Keratinocyte (primary cell): ENCODE measurements at regions not wholly inside any gene's neighbourhood (a gene's known extent, or its start where the extent isn't known, plus 50 kb on each side); places are given as distances from the start of the nearest gene placed in this dataset.

Source experiments
- EZH2 ChIP-seq: IDR thresholded peaks from one replicate; pipeline ENCODE4 v1.6.1; 2012; ENCODE audit warnings: inconsistent platforms, mild to moderate bottlenecking, low read length, moderate library complexity
- TF ChIP-seq, protein P1 (sequence below), 3 experiments: IDR thresholded peaks in 1 of 3; conservative IDR thresholded peaks in 1 of 3; optimal IDR thresholded peaks in 1 of 3; 2 replicates in 2 of 3; 3 replicates in 1 of 3; pipeline versions ENCODE3 to v1.5.1; 2011; ENCODE audit warnings: low read length in 3 of 3, mild to moderate bottlenecking in 3 of 3, moderate library complexity in 2 of 3, control low read depth in 1 of 3, inconsistent platforms in 1 of 3; ENCODE audit not compliant: insufficient read depth in 2 of 3; ENCODE audit errors: extremely low read depth in 1 of 3

- TF ChIP-seq, protein P1, sequence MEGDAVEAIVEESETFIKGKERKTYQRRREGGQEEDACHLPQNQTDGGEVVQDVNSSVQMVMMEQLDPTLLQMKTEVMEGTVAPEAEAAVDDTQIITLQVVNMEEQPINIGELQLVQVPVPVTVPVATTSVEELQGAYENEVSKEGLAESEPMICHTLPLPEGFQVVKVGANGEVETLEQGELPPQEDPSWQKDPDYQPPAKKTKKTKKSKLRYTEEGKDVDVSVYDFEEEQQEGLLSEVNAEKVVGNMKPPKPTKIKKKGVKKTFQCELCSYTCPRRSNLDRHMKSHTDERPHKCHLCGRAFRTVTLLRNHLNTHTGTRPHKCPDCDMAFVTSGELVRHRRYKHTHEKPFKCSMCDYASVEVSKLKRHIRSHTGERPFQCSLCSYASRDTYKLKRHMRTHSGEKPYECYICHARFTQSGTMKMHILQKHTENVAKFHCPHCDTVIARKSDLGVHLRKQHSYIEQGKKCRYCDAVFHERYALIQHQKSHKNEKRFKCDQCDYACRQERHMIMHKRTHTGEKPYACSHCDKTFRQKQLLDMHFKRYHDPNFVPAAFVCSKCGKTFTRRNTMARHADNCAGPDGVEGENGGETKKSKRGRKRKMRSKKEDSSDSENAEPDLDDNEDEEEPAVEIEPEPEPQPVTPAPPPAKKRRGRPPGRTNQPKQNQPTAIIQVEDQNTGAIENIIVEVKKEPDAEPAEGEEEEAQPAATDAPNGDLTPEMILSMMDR (optimal IDR thresholded peaks at IDR 0.05 in 1 of 3, IDR thresholded peaks at IDR 0.05 in 1 of 3, conservative IDR thresholded peaks at IDR 0.05 in 1 of 3; ENCODE audit: extremely low read depth in 1 of 3, insufficient read depth in 2 of 3, low read length in 3 of 3) = no peak
- TF ChIP-seq EZH2 = no peak
Measured at GRCh38 chr10:36425131-36425797, 700.1 kb upstream of the ANKRD30A start.
